ENCODE measurements at regions not wholly inside any gene's neighbourhood (a gene's known extent, or its start where the extent isn't known, plus 50 kb on each side); places are given as distances from the start of the nearest gene placed in this dataset.
A peak's percentile ranks its signal among the peaks of the same experiment; 100 is the strongest.

DNA sequence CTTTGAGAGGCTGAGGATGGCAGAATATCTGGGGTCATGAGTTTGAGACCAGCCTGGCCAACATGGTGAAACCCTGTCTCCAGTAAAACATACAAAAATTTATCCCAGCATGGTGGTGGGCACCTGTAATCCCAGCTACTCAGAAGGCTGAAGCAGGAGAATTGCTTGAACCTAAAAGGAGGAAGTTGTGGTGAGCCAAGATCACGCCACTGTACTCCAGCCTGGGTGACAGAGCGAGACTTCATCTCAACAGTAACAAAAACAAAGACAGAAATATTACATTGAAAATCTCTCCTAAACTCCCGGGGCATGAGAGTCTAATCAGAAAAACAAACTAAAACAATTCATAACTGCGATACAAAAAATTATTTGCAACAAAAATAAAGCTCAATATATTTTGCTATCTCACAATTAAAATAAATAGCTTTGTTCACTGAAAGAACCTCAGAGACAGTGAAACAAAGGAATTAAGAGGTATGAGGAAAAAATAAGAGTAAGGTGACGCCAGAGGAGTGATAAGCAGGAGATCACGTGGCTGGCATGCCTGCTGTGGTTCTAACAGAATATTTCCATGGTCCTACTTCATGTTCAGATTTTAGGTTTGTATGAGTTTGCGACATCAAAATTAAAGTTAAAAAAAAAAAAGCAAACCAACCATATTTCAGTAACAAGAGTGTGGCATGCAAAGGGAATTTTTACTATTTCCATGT is 527.7 kb upstream of the POM121L12 start:
- H2BK5ac ChIP-seq (ENCODE audit: low read length): no peak overlapping the region

DNA sequence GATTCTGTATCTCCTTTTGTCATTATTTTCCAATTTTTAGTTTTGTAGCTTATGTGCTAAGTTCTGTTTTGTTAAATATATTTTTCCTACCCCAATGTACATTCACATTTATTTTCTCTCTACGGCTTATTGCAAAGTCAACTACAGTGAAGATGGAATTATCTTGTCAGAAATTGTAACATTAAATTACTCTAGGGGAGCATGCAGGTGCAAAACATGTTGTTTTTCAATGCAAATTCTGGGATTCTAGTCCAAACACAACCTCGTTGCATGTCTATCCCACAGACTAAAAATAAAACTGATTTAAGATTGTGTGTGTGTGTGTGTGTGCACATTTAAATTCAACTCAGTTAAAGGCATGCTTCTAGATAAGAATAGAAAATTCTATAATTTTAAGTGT is 529.1 kb upstream of the POM121L12 start:
- H3K4me1 ChIP-seq (ENCODE audit: control insufficient read depth, low read depth, low read length): no peaks in the 10 kb centered on the region
- no peak overlapping the region for H3K4me2 ChIP-seq (ENCODE audit: low read length)
- no peak overlapping the region for H4K8ac ChIP-seq (ENCODE audit: low read depth, low read length)
- H3K9ac ChIP-seq (ENCODE audit: low read length): no peak overlapping the region
- no peak overlapping the region for H2BK5ac ChIP-seq (ENCODE audit: low read length)
- H3K56ac ChIP-seq (ENCODE audit: low read length): no peak overlapping the region
- H3K27ac ChIP-seq (ENCODE audit: low read depth, low read length): no peak overlapping the region
- no peak overlapping the region for H3K23ac ChIP-seq (ENCODE audit: low read length)
- H3K18ac ChIP-seq (ENCODE audit: low read length): no peak overlapping the region
- H2BK15ac ChIP-seq (replicated peaks; ENCODE audit: low read depth): no peak overlapping the region
- H3K79me2 ChIP-seq (ENCODE audit: control insufficient read depth, insufficient read depth, low read length): no peaks in the 10 kb centered on the region
- H3K27me3 ChIP-seq (ENCODE audit: insufficient read depth, low read length, poor library complexity): no peaks in the 10 kb centered on the region
- H3K36me3 ChIP-seq (ENCODE audit: control insufficient read depth, insufficient read depth, low read length): no peaks in the 10 kb centered on the region
- no peak for DNase-seq
- no peak overlapping the region for H3K4ac ChIP-seq (ENCODE audit: low read depth, low read length)
- no peak overlapping the region for H4K5ac ChIP-seq (ENCODE audit: low read length)
- H2BK120ac ChIP-seq (ENCODE audit: low read depth, low read length): no peak overlapping the region
- H3K79me1 ChIP-seq (ENCODE audit: low read length): no peaks in the 10 kb centered on the region
- no peak overlapping the region for H2AK5ac ChIP-seq (ENCODE audit: low read length)
- no peak overlapping the region for H3K4me3 ChIP-seq (ENCODE audit: low read length)
- no CpG with 5 or more reads among the region's 2 CpGs for WGBS (ENCODE audit: extremely low coverage, insufficient coverage, low lambda C conversion rate)

More for the DNA sequence above, 527.7 kb upstream of the POM121L12 start:
- no peak for DNase-seq
- Histone ChIP-seq H3K27ac (ENCODE audit: low read depth, low read length) (no peak overlapping the region), H3K36me3 (ENCODE audit: control insufficient read depth, insufficient read depth, low read length) (no peaks in the 10 kb centered on the region), H3K79me1 (ENCODE audit: low read length) (no peaks in the 10 kb centered on the region), H3K9ac (ENCODE audit: low read length) (no peak overlapping the region), H3K79me2 (ENCODE audit: control insufficient read depth, insufficient read depth, low read length) (no peaks in the 10 kb centered on the region), H3K4me3 (ENCODE audit: low read length) (no peak overlapping the region), H2BK15ac (replicated peaks; ENCODE audit: low read depth) (no peak overlapping the region), H3K4me1 (ENCODE audit: control insufficient read depth, low read depth, low read length) (no peaks in the 10 kb centered on the region), H3K18ac (ENCODE audit: low read length) (no peak overlapping the region), H3K4ac (ENCODE audit: low read depth, low read length) (no peak overlapping the region), H2AK5ac (ENCODE audit: low read length) (no peak overlapping the region), H2BK120ac (ENCODE audit: low read depth, low read length) (no peak overlapping the region), H3K27me3 (ENCODE audit: insufficient read depth, low read length, poor library complexity) (no peaks in the 10 kb centered on the region), H4K5ac (ENCODE audit: low read length) (no peak overlapping the region), H3K56ac (ENCODE audit: low read length) (no peak overlapping the region), H4K8ac (ENCODE audit: low read depth, low read length) (no peak overlapping the region), H3K4me2 (ENCODE audit: low read length) (no peak overlapping the region), H3K23ac (ENCODE audit: low read length) (no peak overlapping the region)
- no CpG with 5 or more reads among the region's 7 CpGs for WGBS (ENCODE audit: extremely low coverage, insufficient coverage, low lambda C conversion rate)

GRCh38 chr7:52504561-52504960 is 530.9 kb upstream of the POM121L12 start:
- no peaks in the 10 kb centered on the region for H3K36me3 ChIP-seq (ENCODE audit: control insufficient read depth, insufficient read depth, low read length)
- no peak overlapping the region for H4K5ac ChIP-seq (ENCODE audit: low read length)
- H2AK5ac ChIP-seq (ENCODE audit: low read length): no peak overlapping the region
- H3K79me2 ChIP-seq (ENCODE audit: control insufficient read depth, insufficient read depth, low read length): no peaks in the 10 kb centered on the region
- H3K56ac ChIP-seq (ENCODE audit: low read length): no peak overlapping the region
- no CpG with 5 or more reads among the region's 2 CpGs for WGBS (ENCODE audit: extremely low coverage, insufficient coverage, low lambda C conversion rate)
- H3K4me1 ChIP-seq (ENCODE audit: control insufficient read depth, low read depth, low read length): no peaks in the 10 kb centered on the region
- H3K27me3 ChIP-seq (ENCODE audit: insufficient read depth, low read length, poor library complexity): no peaks in the 10 kb centered on the region
- H3K4me2 ChIP-seq (ENCODE audit: low read length): no peak overlapping the region
- no peak overlapping the region for H2BK120ac ChIP-seq (ENCODE audit: low read depth, low read length)
- H2BK15ac ChIP-seq (replicated peaks; ENCODE audit: low read depth): no peak overlapping the region
- no peak overlapping the region for H3K27ac ChIP-seq (ENCODE audit: low read depth, low read length)
- H3K18ac ChIP-seq (ENCODE audit: low read length): no peak overlapping the region
- no peak overlapping the region for H2BK5ac ChIP-seq (ENCODE audit: low read length)
- no peak overlapping the region for H3K9ac ChIP-seq (ENCODE audit: low read length)
- no peak overlapping the region for H3K23ac ChIP-seq (ENCODE audit: low read length)
- no peak overlapping the region for H3K4me3 ChIP-seq (ENCODE audit: low read length)
- H4K8ac ChIP-seq (ENCODE audit: low read depth, low read length): no peak overlapping the region
- no peaks in the 10 kb centered on the region for H3K79me1 ChIP-seq (ENCODE audit: low read length)
- H3K4ac ChIP-seq (ENCODE audit: low read depth, low read length): no peak overlapping the region
- DNase-seq: no peak

DNA sequence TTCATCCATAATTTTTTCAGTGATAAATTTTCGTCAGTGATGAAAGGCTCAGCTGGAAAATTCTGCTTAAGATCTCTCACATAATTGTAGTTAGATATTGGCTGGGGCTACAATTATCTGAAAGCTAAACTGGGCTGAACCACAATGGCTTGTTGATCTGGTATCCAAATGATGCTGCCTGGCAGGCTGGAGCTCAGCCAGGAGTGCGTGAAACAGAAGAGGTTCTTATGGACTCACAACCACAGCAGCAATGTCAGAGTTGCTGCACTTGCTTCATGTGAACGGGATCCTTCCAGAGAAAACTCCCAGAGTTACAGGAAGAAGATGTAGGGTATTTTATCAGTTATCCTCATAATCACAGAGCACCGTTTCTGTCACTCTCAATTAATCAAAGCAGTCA is 533.2 kb upstream of the POM121L12 start:
- no peak overlapping the region for H3K4me3 ChIP-seq (ENCODE audit: low read length)
- no peaks in the 10 kb centered on the region for H3K79me2 ChIP-seq (ENCODE audit: control insufficient read depth, insufficient read depth, low read length)
- no peak overlapping the region for H3K27ac ChIP-seq (ENCODE audit: low read depth, low read length)
- no peak overlapping the region for H3K23ac ChIP-seq (ENCODE audit: low read length)
- H3K18ac ChIP-seq (ENCODE audit: low read length): no peak overlapping the region
- no peak overlapping the region for H2BK5ac ChIP-seq (ENCODE audit: low read length)
- H2BK15ac ChIP-seq (replicated peaks; ENCODE audit: low read depth): no peak overlapping the region
- no peak overlapping the region for H3K56ac ChIP-seq (ENCODE audit: low read length)
- no peaks in the 10 kb centered on the region for H3K36me3 ChIP-seq (ENCODE audit: control insufficient read depth, insufficient read depth, low read length)
- H3K4me2 ChIP-seq (ENCODE audit: low read length): no peak overlapping the region
- H4K8ac ChIP-seq (ENCODE audit: low read depth, low read length): no peak overlapping the region
- no peak overlapping the region for H3K4ac ChIP-seq (ENCODE audit: low read depth, low read length)
- H4K5ac ChIP-seq (ENCODE audit: low read length): no peak overlapping the region
- H3K9ac ChIP-seq (ENCODE audit: low read length): no peak overlapping the region
- H2AK5ac ChIP-seq (ENCODE audit: low read length): no peak overlapping the region
- H3K27me3 ChIP-seq (ENCODE audit: insufficient read depth, low read length, poor library complexity): no peaks in the 10 kb centered on the region
- H2BK120ac ChIP-seq (ENCODE audit: low read depth, low read length): peak overlapping the region; percentile 28
- H3K4me1 ChIP-seq (ENCODE audit: control insufficient read depth, low read depth, low read length): no peaks in the 10 kb centered on the region
- no CpG with 5 or more reads among the region's 4 CpGs for WGBS (ENCODE audit: extremely low coverage, insufficient coverage, low lambda C conversion rate)
- H3K79me1 ChIP-seq (ENCODE audit: low read length): no peaks in the 10 kb centered on the region
- no peak for DNase-seq

DNA sequence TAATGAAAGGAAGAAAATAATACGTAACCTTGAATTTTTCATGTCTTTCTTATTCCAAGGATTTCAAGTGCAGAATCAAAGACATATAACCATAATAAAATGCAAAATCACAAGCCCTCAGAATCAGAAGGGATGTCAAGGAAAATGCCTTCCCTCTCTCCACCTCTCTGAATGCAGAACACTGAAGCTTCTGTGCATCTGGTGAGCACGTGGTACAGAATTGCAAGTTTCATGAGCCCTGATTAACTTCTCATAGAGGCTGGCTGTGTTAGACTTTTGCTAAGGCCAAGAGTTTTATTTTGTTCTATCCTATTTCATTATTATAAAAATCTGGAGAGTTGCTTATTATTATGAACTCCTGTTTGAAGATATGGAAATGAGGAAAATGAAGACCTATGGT is 533.7 kb upstream of the POM121L12 start:
- Histone ChIP-seq H2BK5ac (ENCODE audit: low read length) (no peak overlapping the region), H3K27ac (ENCODE audit: low read depth, low read length) (no peak overlapping the region), H2BK15ac (replicated peaks; ENCODE audit: low read depth) (no peak overlapping the region), H3K79me1 (ENCODE audit: low read length) (no peaks in the 10 kb centered on the region), H3K23ac (ENCODE audit: low read length) (no peak overlapping the region), H3K4me2 (ENCODE audit: low read length) (no peak overlapping the region), H3K36me3 (ENCODE audit: control insufficient read depth, insufficient read depth, low read length) (no peaks in the 10 kb centered on the region), H4K5ac (ENCODE audit: low read length) (no peak overlapping the region), H4K8ac (ENCODE audit: low read depth, low read length) (no peak overlapping the region), H3K56ac (ENCODE audit: low read length) (no peak overlapping the region), H3K18ac (ENCODE audit: low read length) (no peak overlapping the region), H3K79me2 (ENCODE audit: control insufficient read depth, insufficient read depth, low read length) (no peaks in the 10 kb centered on the region), H3K9ac (ENCODE audit: low read length) (no peak overlapping the region), H3K4me3 (ENCODE audit: low read length) (no peak overlapping the region), H3K27me3 (ENCODE audit: insufficient read depth, low read length, poor library complexity) (no peaks in the 10 kb centered on the region), H2BK120ac (ENCODE audit: low read depth, low read length) (no peak overlapping the region), H3K4me1 (ENCODE audit: control insufficient read depth, low read depth, low read length) (no peaks in the 10 kb centered on the region), H3K4ac (ENCODE audit: low read depth, low read length) (no peak overlapping the region), H2AK5ac (ENCODE audit: low read length) (no peak overlapping the region)
- no CpG with 5 or more reads among the region's 2 CpGs for WGBS (ENCODE audit: extremely low coverage, insufficient coverage, low lambda C conversion rate)
- DNase-seq: no peak

DNA sequence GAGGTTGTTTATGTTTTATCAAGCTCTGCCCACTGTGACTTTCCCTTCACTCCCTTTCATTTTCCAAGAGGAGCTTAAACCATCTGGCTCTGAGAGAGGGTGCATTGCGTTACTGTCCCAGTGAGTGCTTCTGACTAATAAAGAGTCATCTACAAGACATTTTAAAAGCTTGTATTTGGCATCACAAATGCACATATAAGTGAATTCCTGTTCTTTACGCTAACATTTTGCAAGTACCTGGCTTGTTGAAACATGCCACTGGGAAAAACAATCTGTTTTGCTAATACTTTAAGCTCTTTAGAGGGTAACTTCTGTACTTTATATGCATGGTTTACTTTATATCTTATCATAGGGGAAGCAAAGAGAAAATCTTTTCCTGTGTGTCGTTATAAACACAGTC is 534.6 kb upstream of the POM121L12 start:
- no peak overlapping the region for H3K18ac ChIP-seq (ENCODE audit: low read length)
- H3K4me3 ChIP-seq (ENCODE audit: low read length): no peak overlapping the region
- no peak for DNase-seq
- H3K4me1 ChIP-seq (ENCODE audit: control insufficient read depth, low read depth, low read length): no peaks in the 10 kb centered on the region
- no peak overlapping the region for H3K56ac ChIP-seq (ENCODE audit: low read length)
- no peak overlapping the region for H3K9ac ChIP-seq (ENCODE audit: low read length)
- H4K8ac ChIP-seq (ENCODE audit: low read depth, low read length): no peak overlapping the region
- no peaks in the 10 kb centered on the region for H3K27me3 ChIP-seq (ENCODE audit: insufficient read depth, low read length, poor library complexity)
- WGBS (ENCODE audit: extremely low coverage, insufficient coverage, low lambda C conversion rate): no CpG with 5 or more reads among the region's 3 CpGs
- H3K36me3 ChIP-seq (ENCODE audit: control insufficient read depth, insufficient read depth, low read length): no peaks in the 10 kb centered on the region
- H3K79me1 ChIP-seq (ENCODE audit: low read length): no peaks in the 10 kb centered on the region
- H3K4me2 ChIP-seq (ENCODE audit: low read length): no peak overlapping the region
- H3K4ac ChIP-seq (ENCODE audit: low read depth, low read length): no peak overlapping the region
- H3K27ac ChIP-seq (ENCODE audit: low read depth, low read length): no peak overlapping the region
- H2BK5ac ChIP-seq (ENCODE audit: low read length): no peak overlapping the region
- H4K5ac ChIP-seq (ENCODE audit: low read length): no peak overlapping the region
- H2AK5ac ChIP-seq (ENCODE audit: low read length): no peak overlapping the region
- H2BK120ac ChIP-seq (ENCODE audit: low read depth, low read length): no peak overlapping the region
- no peaks in the 10 kb centered on the region for H3K79me2 ChIP-seq (ENCODE audit: control insufficient read depth, insufficient read depth, low read length)
- no peak overlapping the region for H2BK15ac ChIP-seq (replicated peaks; ENCODE audit: low read depth)
- H3K23ac ChIP-seq (ENCODE audit: low read length): no peak overlapping the region
